HFF-Myc (cell line): ENCODE measurements at regions not wholly inside any gene's neighbourhood (a gene's known extent, or its start where the extent isn't known, plus 50 kb on each side); places are given as distances from the start of the nearest gene placed in this dataset.

ENCODE experiments used
- DNase-seq: peaks from one replicate; pipeline ENCODE4 v3.0.0-alpha.2; 2011; ENCODE audit warnings: low read depth; ENCODE audit errors: extremely low read depth
- H3K4me3 ChIP-seq: replicated peaks from 2 replicates; pipeline ENCODE4 v1.5.1; 2011; ENCODE audit warnings: low read depth, mild to moderate bottlenecking, control low read depth, low read length
- TF ChIP-seq, protein P1 (sequence below): IDR thresholded peaks from 2 replicates; pipeline ENCODE4 v1.5.1; 2012; ENCODE audit warnings: mild to moderate bottlenecking, low read depth, low read length, control low read depth; ENCODE audit errors: missing control alignments

DNA sequence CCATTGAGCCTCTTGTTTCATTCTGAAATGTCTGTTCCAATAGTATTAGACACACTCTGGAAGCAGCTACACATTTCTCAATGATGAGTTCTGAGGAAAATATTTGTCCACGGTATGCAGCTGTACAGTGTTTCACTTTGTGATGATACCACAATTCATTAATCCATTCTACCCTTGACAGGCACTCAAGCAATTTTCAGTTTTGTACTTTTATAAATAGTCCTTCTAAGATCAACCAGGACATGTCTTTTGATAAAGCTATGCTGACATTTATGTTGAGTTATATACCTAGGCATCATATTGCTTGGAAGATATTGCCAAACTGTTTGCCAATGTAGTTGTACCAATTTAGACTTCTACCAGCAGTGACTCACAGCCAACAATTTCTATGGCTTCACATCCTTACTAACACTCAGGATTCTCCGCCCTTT, 165.1 kb upstream of the COL8A1 start:
- H3K4me3 ChIP-seq, result no peak overlapping the region
- no peak for DNase-seq
- TF ChIP-seq, protein P1, sequence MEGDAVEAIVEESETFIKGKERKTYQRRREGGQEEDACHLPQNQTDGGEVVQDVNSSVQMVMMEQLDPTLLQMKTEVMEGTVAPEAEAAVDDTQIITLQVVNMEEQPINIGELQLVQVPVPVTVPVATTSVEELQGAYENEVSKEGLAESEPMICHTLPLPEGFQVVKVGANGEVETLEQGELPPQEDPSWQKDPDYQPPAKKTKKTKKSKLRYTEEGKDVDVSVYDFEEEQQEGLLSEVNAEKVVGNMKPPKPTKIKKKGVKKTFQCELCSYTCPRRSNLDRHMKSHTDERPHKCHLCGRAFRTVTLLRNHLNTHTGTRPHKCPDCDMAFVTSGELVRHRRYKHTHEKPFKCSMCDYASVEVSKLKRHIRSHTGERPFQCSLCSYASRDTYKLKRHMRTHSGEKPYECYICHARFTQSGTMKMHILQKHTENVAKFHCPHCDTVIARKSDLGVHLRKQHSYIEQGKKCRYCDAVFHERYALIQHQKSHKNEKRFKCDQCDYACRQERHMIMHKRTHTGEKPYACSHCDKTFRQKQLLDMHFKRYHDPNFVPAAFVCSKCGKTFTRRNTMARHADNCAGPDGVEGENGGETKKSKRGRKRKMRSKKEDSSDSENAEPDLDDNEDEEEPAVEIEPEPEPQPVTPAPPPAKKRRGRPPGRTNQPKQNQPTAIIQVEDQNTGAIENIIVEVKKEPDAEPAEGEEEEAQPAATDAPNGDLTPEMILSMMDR, result no peak

DNA sequence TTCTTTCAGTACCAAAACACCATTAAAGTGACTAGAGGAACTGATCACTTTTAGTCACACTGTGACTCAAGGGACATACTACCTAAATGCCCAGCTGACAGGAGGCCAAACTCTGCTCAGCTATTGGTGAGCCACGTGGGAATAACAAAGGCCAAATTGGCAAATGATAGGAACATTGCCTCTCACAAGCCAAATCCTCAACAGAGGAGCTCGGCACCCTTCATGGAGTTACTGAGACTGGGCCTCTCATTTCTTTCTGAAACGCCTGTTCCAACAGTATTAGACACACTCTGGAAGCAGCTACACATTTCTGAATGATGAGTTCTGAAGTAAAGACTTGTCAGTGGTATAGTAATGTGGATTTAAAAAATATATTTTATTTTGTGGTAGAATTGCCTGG, 166.0 kb upstream of the COL8A1 start:
- H3K4me3 ChIP-seq, result no peak overlapping the region
- TF ChIP-seq, protein P1, result no peak
- DNase-seq, result no peak

DNA sequence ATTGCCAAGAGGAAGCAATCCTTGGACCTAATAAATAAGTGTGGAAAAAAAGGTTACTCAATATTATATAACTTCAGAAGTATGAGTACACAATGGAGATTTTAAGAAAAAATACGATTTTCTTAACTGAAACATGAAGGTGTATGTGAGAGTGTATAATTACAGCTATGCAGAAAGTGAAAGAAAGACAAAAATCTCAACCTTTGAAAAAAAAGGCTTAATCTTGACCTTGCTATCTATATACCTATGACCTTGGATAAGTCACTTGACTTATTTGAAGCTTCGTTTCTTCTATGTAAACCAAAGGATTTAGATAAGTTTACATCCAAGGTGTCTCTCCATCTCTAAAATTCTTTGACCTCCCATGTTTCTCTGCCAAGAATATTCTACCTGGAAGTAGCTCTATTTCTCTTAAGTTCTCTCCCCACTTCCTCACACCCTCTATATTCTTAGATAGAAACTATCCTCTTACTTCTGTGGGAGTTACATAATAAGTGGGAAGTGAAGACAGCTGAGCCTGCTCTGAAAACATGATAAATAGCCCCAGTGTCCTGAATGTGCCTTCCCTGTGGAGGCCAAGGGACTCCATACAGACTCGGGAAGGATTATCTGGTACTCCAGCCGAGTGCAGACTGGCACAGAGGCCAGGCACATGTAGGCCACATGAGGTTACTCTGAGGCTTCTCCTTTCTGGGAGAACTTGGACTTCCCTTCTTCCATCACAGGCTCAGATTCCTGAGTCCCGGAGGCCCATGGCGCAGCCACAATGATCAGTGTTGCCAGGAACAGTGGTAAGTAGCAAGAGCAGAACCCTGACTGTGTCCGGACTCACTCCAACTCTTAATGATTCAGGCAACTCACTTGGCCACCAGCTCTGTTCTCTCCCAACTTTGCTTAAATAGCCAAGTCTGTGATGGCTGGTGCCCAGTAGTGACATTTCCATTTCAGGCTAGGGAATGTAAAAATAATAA, 166.8 kb upstream of the COL8A1 start:
- TF ChIP-seq, protein P1, result no peak
- H3K4me3 ChIP-seq, result no peak overlapping the region
- no peak for DNase-seq

DNA sequence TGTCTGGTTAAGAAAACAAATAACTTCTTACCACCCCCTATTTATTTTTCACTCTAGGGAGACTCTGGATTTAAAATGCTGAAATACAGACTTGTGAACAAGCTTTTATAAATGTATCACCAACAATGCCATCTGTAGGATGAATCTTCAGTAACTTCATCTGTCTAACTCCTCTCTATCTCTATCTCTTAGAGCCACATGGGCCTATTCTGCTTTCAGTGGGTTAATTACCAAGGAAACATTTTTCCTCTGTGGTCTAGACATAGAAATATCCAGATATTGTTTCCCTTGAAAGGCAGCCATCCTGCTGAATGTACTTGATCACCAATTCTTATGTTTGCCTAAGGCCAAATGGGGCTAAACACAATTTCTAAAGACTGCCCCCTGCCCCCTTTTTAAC, 167.6 kb upstream of the COL8A1 start:
- TF ChIP-seq, protein P1, result no peak
- no peak overlapping the region for H3K4me3 ChIP-seq
- DNase-seq, result no peak

DNA sequence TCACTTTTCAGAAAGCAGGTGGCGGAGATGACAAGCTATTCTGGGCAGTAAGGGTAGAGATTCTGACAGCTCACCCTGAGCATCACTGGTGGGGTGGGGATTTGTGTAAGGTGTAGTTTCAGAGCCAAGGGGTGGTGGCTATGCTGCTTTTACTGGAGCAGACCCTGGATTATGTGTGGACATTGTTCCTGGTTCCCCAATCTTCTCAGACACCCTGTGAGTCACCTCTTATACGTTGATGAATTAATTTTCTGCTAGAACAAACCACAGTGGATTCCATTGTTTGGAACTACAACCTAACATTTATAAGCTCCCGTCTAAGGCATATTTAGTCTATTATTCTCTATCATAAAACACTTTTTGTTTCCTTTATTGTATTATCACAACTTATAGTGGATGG, 169.5 kb upstream of the COL8A1 start:
- no peak for DNase-seq
- TF ChIP-seq, protein P1, result no peak
- no peak overlapping the region for H3K4me3 ChIP-seq

DNA sequence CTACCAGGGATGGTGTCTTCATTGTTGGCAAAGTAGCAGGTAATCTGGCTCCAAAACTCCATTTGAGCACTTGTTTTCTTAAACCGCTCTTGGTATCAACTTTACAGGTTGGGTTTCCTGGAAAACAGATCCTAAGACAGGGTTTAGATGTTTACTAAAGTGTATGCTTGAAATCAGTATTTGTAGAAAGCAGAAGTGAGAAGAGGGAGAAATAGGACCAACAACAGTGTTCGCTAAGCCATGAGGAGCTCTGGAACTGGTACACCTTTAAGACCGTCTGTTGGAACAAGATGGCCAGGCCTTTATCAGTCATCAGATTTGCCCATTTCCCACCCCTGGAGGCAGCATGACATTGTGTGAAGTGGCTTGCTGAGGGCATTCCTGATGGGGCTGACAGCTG, 171.0 kb upstream of the COL8A1 start:
- TF ChIP-seq, protein P1, result no peak
- no peak overlapping the region for H3K4me3 ChIP-seq
- no peak for DNase-seq
